ENCODE measurements at regions not wholly inside any gene's neighbourhood (a gene's known extent, or its start where the extent isn't known, plus 50 kb on each side); places are given as distances from the start of the nearest gene placed in this dataset.

DNA sequence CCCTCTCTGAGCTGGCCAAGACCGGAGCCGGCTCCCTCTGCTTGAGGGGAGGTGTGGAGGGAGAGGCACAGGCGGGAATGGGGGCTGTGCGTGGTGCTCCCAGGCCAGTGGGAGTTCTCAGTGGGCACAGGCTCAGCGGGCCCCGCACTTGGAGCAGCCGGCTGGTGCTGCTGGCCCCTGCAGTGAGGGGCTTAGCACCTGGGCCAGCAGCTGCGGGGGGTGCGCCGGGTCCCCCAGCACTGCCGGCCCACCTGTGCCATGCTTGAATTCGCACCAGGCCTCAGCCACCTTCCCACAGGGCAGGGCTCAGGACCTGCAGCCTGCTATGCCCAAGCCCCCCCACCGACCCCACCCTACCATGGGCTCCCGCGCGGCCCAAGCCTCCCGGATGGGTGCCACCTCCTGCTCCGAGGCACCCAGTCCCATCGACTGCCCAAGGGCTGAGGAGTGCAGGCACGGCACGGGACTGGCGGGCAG is 602.5 kb downstream of the KCTD8 start:
- Mint-ChIP-seq H3K27ac (no peak overlapping the region), H3K9me3 (peaks cover 25% of the 10 kb centered on the region), H3K4me3 (no peak overlapping the region), H3K27me3 (ENCODE audit: insufficient read depth) (no peaks in the 10 kb centered on the region), H3K4me1 (ENCODE audit: low read depth) (no peaks in the 10 kb centered on the region), H3K36me3 (ENCODE audit: low read depth) (no peaks in the 10 kb centered on the region)
- TF ChIP-seq, protein P1, sequence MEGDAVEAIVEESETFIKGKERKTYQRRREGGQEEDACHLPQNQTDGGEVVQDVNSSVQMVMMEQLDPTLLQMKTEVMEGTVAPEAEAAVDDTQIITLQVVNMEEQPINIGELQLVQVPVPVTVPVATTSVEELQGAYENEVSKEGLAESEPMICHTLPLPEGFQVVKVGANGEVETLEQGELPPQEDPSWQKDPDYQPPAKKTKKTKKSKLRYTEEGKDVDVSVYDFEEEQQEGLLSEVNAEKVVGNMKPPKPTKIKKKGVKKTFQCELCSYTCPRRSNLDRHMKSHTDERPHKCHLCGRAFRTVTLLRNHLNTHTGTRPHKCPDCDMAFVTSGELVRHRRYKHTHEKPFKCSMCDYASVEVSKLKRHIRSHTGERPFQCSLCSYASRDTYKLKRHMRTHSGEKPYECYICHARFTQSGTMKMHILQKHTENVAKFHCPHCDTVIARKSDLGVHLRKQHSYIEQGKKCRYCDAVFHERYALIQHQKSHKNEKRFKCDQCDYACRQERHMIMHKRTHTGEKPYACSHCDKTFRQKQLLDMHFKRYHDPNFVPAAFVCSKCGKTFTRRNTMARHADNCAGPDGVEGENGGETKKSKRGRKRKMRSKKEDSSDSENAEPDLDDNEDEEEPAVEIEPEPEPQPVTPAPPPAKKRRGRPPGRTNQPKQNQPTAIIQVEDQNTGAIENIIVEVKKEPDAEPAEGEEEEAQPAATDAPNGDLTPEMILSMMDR (IDR thresholded peaks at IDR 0.05), result no peak
- no peak for DNase-seq

DNA sequence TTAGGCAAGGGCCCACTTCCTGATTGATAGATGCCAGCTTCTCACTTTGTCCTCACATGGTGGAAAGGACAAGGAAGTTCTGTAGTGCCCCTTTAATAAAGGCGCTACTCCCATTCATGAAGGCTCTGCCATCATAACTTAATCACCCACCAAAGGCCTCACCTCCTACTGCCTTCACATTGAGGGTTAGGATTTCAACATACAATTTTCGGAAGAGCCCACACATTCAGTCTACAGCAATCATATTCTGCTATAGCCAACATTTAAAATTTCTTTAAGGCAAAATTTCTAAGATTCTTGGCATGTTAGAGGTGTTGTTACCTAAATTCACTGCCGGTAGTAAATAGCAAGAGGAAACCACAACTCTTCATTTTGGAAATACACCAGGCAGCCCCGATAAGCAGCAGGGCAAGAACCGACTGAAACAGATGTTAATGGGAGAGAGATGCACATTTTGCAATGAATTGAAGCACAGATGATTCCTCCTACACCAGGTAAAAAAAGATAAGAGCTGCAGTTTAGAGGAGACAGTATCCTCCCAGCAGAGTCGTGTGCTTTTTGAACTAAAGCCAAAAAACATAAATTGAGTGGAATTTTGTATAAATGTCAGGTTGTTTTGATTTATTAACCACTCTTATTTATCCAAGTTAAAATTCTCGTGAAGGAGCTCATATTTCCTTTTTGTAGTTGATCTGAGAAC is 594.9 kb downstream of the KCTD8 start:
- H3K27me3 Mint-ChIP-seq (ENCODE audit: insufficient read depth), result no peaks in the 10 kb centered on the region
- H3K9me3 Mint-ChIP-seq, result peaks cover 55% of the 10 kb centered on the region
- no peaks in the 10 kb centered on the region for H3K36me3 Mint-ChIP-seq (ENCODE audit: low read depth)
- H3K27ac Mint-ChIP-seq, result no peak overlapping the region
- H3K4me3 Mint-ChIP-seq, result no peak overlapping the region
- TF ChIP-seq, protein P1 (IDR thresholded peaks at IDR 0.05), result no peak
- DNase-seq, result no peak
- H3K4me1 Mint-ChIP-seq (ENCODE audit: low read depth), result no peaks in the 10 kb centered on the region

DNA sequence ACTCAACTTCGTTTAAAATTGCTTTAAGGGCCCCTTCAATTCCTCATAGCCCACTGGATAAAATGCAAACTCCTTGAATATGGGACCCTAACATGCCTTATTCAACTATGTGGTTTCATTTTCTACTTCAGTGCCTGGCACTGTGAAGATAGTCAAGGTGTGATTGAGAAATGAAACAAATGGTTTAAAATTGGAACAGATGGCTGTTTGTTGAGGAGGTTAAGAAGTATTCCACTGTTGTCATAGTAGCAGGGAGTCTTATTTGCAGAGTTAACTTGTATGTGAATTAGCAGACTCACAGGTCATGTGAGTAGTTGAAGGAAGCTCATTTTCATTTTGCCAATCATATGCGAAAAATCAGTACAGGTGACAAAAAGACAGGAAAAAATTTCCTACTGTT is 593.3 kb downstream of the KCTD8 start:
- H3K36me3 Mint-ChIP-seq (ENCODE audit: low read depth), result no peaks in the 10 kb centered on the region
- H3K9me3 Mint-ChIP-seq, result peaks cover 56% of the 10 kb centered on the region
- H3K27me3 Mint-ChIP-seq (ENCODE audit: insufficient read depth), result no peaks in the 10 kb centered on the region
- TF ChIP-seq, protein P1 (IDR thresholded peaks at IDR 0.05), result no peak
- H3K27ac Mint-ChIP-seq, result no peak overlapping the region
- H3K4me1 Mint-ChIP-seq (ENCODE audit: low read depth), result no peaks in the 10 kb centered on the region
- DNase-seq, result no peak
- H3K4me3 Mint-ChIP-seq, result no peak overlapping the region

DNA sequence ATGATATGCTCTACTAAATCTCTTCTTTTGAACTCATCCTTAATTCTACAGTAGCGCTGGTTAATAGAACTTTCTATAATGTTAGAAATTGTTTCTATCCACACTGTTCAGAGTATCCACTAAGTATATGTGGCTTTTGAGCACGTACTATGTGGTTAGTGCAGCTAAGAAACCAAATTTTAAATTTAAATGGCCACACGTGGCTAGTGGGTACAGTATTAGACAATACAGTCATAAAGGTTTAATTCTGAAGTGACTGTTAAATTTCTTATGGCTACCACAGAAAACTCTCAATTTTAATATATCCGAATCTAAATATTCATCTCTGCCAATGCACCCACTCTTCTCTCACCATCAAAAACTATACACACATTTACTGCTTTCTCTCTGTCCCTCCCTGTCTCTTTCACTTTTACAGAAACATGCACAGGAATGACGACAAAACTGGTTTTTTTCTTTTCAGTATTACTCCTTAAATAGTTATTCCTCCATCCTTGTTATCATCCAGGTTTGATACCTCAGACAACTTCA is 583.9 kb downstream of the KCTD8 start:
- no peak for DNase-seq
- H3K36me3 Mint-ChIP-seq (ENCODE audit: low read depth), result no peaks in the 10 kb centered on the region
- no peak overlapping the region for H3K4me3 Mint-ChIP-seq
- H3K9me3 Mint-ChIP-seq, result peaks cover 46% of the 10 kb centered on the region
- H3K4me1 Mint-ChIP-seq (ENCODE audit: low read depth), result no peaks in the 10 kb centered on the region
- no peak overlapping the region for H3K27ac Mint-ChIP-seq
- H3K27me3 Mint-ChIP-seq (ENCODE audit: insufficient read depth), result no peaks in the 10 kb centered on the region; the same call in 1 of the 2 replicates
- TF ChIP-seq, protein P1 (IDR thresholded peaks at IDR 0.05), result no peak

DNA sequence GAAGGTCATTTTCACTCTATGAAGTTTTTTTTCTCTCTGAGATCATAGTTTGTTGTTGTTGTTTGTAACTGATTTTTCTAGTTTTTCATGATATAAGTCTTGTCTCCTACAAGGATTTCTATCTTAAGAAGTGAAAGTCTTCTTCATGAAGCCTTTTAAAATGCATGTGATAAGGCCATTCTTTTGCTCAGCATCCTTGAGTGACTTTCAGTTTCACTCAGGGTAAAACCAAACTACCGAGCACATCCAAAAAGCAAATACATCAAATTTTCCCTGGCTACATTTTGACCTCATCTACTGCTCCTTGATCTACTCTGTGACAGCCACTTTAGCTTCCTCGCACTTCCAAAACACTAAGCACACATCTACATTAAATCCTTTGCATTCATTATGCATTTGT is 580.7 kb downstream of the KCTD8 start:
- Mint-ChIP-seq H3K4me1 (ENCODE audit: low read depth) (no peaks in the 10 kb centered on the region), H3K36me3 (ENCODE audit: low read depth) (no peaks in the 10 kb centered on the region), H3K9me3 (peaks cover 46% of the 10 kb centered on the region), H3K27ac (no peak overlapping the region), H3K4me3 (no peak overlapping the region), H3K27me3 (ENCODE audit: insufficient read depth) (peaks cover 1% of the 10 kb centered on the region; the same call in 1 of the 2 replicates)
- no peak for DNase-seq
- TF ChIP-seq, protein P1 (IDR thresholded peaks at IDR 0.05), result no peak

Measured in HFFc6 (cell line).